22Rv1 (cell line): ENCODE measurements at regions not wholly inside any gene's neighbourhood (a gene's known extent, or its start where the extent isn't known, plus 50 kb on each side); places are given as distances from the start of the nearest gene placed in this dataset.

Experiments used
- CTCF ChIP-seq: fragments of 450-650 bp; IDR thresholded peaks from 2 replicates; pipeline ENCODE4 v1.5.1; 2017; ENCODE audit warnings: mild to moderate bottlenecking
- ZFX ChIP-seq: fragments of 450-650 bp; IDR thresholded peaks from 2 replicates; pipeline ENCODE4 v1.6.1; 2017; ENCODE audit warnings: antibody characterized with exemption, borderline replicate concordance

GRCh38 chr2:146801886-146802285 lies 1042.9 kb upstream of the ACVR2A start:
- TF ChIP-seq CTCF = no peak
- no peak for TF ChIP-seq ZFX
